ENCODE measurements at regions not wholly inside any gene's neighbourhood (a gene's known extent, or its start where the extent isn't known, plus 50 kb on each side); places are given as distances from the start of the nearest gene placed in this dataset.

GRCh38 chr14:22410497-22410896 lies 178.5 kb downstream of the DAD1 start:
- TF ChIP-seq CTCF (IDR thresholded peaks at IDR 0.05), result no peak
- TF ChIP-seq POLR2A (IDR thresholded peaks at IDR 0.05), result no peak

All from adrenal gland (tissue), 5 donors.